CD4-positive, CD25-positive, alpha-beta regulatory T cell (primary cell): ENCODE measurements at regions not wholly inside any gene's neighbourhood (a gene's known extent, or its start where the extent isn't known, plus 50 kb on each side); places are given as distances from the start of the nearest gene placed in this dataset.
"Not testable (repeated sequence)": the region's sequence is repeated elsewhere in the genome, so short reads cannot be mapped to it uniquely, and the experiment has no call there.

Experiments used
- ATAC-seq, 2 donors: fragments of 150-1000 bp; cut with Tn5 transposase; one replicate each; pipeline ENCODE4 v1.10.0; 2021; ENCODE audit warnings: low read depth in 2 of 2, moderate number of reproducible peaks in 2 of 2, moderate library complexity in 1 of 2
- DNase-seq, 3 donors: peaks; one replicate each; pipeline versions ENCODE4 v3.0.0 to v3.0.0-alpha.2; 2012 to 2022; ENCODE audit warnings: mixed read lengths in 1 of 3
- H3K27ac ChIP-seq: one replicate; pipeline ENCODE4 v1.7.0; 2013; ENCODE audit warnings: mild to moderate bottlenecking, low read length; ENCODE audit not compliant: insufficient read depth, poor library complexity, severe bottlenecking
- H3K27me3 ChIP-seq: one replicate; pipeline ENCODE4 v1.7.0; 2013; ENCODE audit warnings: low read length; ENCODE audit not compliant: control insufficient read depth, insufficient read depth
- H3K36me3 ChIP-seq: one replicate; pipeline ENCODE4 v1.7.0; 2013; ENCODE audit warnings: mild to moderate bottlenecking, low read length, moderate library complexity; ENCODE audit not compliant: control insufficient read depth, insufficient read depth
- H3K4me1 ChIP-seq: 2 replicates; pipeline ENCODE4 v1.7.0; 2013; ENCODE audit warnings: mild to moderate bottlenecking, low read length; ENCODE audit not compliant: insufficient read depth, control insufficient read depth, poor library complexity, severe bottlenecking
- H3K4me3 ChIP-seq: one replicate; pipeline ENCODE4 v1.7.0; 2013; ENCODE audit warnings: low read depth, mild to moderate bottlenecking, low read length, moderate library complexity
- H3K9me3 ChIP-seq, 2 experiments: 1 replicate in 1 of 2; 2 replicates in 1 of 2; pipeline ENCODE4 v1.7.0; 2013; ENCODE audit warnings: low read length in 2 of 2, mild to moderate bottlenecking in 1 of 2, moderate library complexity in 1 of 2; ENCODE audit not compliant: control insufficient read depth in 2 of 2
- H3K27ac Mint-ChIP-seq, 3 donors: one replicate each; pipeline ENCODE4 v1.8.0; 2020 to 2022; ENCODE audit warnings: mild to moderate bottlenecking in 3 of 3, mixed read lengths in 3 of 3, moderate library complexity in 2 of 3
- H3K27me3 Mint-ChIP-seq: one replicate; pipeline ENCODE4 v1.8.0; 2022; ENCODE audit warnings: mild to moderate bottlenecking, mixed read lengths
- H3K36me3 Mint-ChIP-seq: one replicate; pipeline ENCODE4 v1.8.0; 2020; ENCODE audit warnings: mixed read lengths
- H3K4me1 Mint-ChIP-seq, 4 donors: one replicate each; pipeline ENCODE4 v1.8.0; 2020 to 2022; ENCODE audit warnings: mixed read lengths in 4 of 4, mild to moderate bottlenecking in 1 of 4
- H3K4me3 Mint-ChIP-seq, 4 donors: one replicate each; pipeline ENCODE4 v1.8.0; 2020 to 2022; ENCODE audit warnings: mild to moderate bottlenecking in 4 of 4, mixed read lengths in 4 of 4, moderate library complexity in 3 of 4
- H3K9me3 Mint-ChIP-seq, 7 donors: one replicate each; pipeline ENCODE4 v1.8.0; 2020 to 2022; ENCODE audit warnings: mixed read lengths in 7 of 7, mild to moderate bottlenecking in 3 of 7, moderate library complexity in 2 of 7

- ATAC-seq (no peak), DNase-seq (no peak)
Observed at GRCh38 chr9:21626493-21626892, 144.4 kb upstream of the IFNE start.

GRCh38 chr9:21628954-21629353, 146.8 kb upstream of the IFNE start:
- ATAC-seq, H3K27me3 ChIP-seq, DNase-seq, H3K36me3 Mint-ChIP-seq, H3K36me3 ChIP-seq, H3K4me3 ChIP-seq, H3K4me1 ChIP-seq, H3K4me1 Mint-ChIP-seq, H3K27ac Mint-ChIP-seq, H3K27ac ChIP-seq, H3K4me3 Mint-ChIP-seq, H3K9me3 Mint-ChIP-seq, H3K9me3 ChIP-seq: not testable (repeated sequence)
- peaks cover 18% of the 10 kb centered on the region for H3K27me3 Mint-ChIP-seq

More at GRCh38 chr9:21626493-21626892, 144.4 kb upstream of the IFNE start:
- Mint-ChIP-seq H3K9me3 (peaks cover 0 to 7% (median 1%) of the 10 kb centered on the region in 7 donors), H3K36me3 (no peaks in the 10 kb centered on the region), H3K4me3 (no peak overlapping the region), H3K27ac (no peak overlapping the region), H3K27me3 (peaks cover 13% of the 10 kb centered on the region), H3K4me1 (no peaks in the 10 kb centered on the region)
- H3K27me3 ChIP-seq = peaks cover 3% of the 10 kb centered on the region
- no peaks in the 10 kb centered on the region for H3K4me1 ChIP-seq
- H3K4me3 ChIP-seq = no peak overlapping the region
- H3K27ac ChIP-seq = no peak overlapping the region
- no peaks in the 10 kb centered on the region for H3K9me3 ChIP-seq
- H3K36me3 ChIP-seq = no peaks in the 10 kb centered on the region

GRCh38 chr9:21634951-21635350, 152.8 kb upstream of the IFNE start:
- DNase-seq (no peak), ATAC-seq (no peak)
- no peaks in the 10 kb centered on the region for H3K9me3 ChIP-seq
- H3K9me3 Mint-ChIP-seq = peaks cover 0 to 4% (median 0%) of the 10 kb centered on the region in 7 donors
- H3K27ac Mint-ChIP-seq = no peak overlapping the region
- H3K27me3 Mint-ChIP-seq = peaks cover 5% of the 10 kb centered on the region
- H3K4me3 Mint-ChIP-seq = no peak overlapping the region
- no peaks in the 10 kb centered on the region for H3K4me1 ChIP-seq
- no peaks in the 10 kb centered on the region for H3K27me3 ChIP-seq
- no peaks in the 10 kb centered on the region for H3K36me3 ChIP-seq
- no peak overlapping the region for H3K4me3 ChIP-seq
- H3K4me1 Mint-ChIP-seq = no peaks in the 10 kb centered on the region
- H3K27ac ChIP-seq = no peak overlapping the region
- no peaks in the 10 kb centered on the region for H3K36me3 Mint-ChIP-seq

- H3K4me3 ChIP-seq = no peak overlapping the region
- Mint-ChIP-seq H3K36me3 (no peaks in the 10 kb centered on the region), H3K4me1 (no peaks in the 10 kb centered on the region), H3K9me3 (peaks cover 0 to 2% (median 0%) of the 10 kb centered on the region in 7 donors), H3K4me3 (no peak overlapping the region), H3K27ac (no peak overlapping the region), H3K27me3 (peaks cover 11% of the 10 kb centered on the region)
- DNase-seq (no peak), ATAC-seq (no peak)
- H3K4me1 ChIP-seq = no peaks in the 10 kb centered on the region
- H3K27me3 ChIP-seq = no peaks in the 10 kb centered on the region
- no peak overlapping the region for H3K27ac ChIP-seq
- no peaks in the 10 kb centered on the region for H3K36me3 ChIP-seq
- H3K9me3 ChIP-seq = no peaks in the 10 kb centered on the region
Observed at GRCh38 chr9:21638104-21638503, 156.0 kb upstream of the IFNE start.

- Mint-ChIP-seq H3K36me3 (no peaks in the 10 kb centered on the region), H3K27ac (no peak overlapping the region), H3K9me3 (peaks cover 0 to 12% (median 5%) of the 10 kb centered on the region in 7 donors), H3K4me3 (no peak overlapping the region), H3K4me1 (no peaks in the 10 kb centered on the region), H3K27me3 (no peaks in the 10 kb centered on the region)
- H3K27ac ChIP-seq = no peak overlapping the region
- H3K27me3 ChIP-seq = no peaks in the 10 kb centered on the region
- H3K36me3 ChIP-seq = no peaks in the 10 kb centered on the region
- H3K9me3 ChIP-seq = no peaks in the 10 kb centered on the region
- no peak for DNase-seq
- H3K4me1 ChIP-seq = no peaks in the 10 kb centered on the region
- no peak for ATAC-seq
- no peak overlapping the region for H3K4me3 ChIP-seq
Observed at GRCh38 chr9:21653091-21653490, 149.3 kb upstream of the MTAP start.

- H3K36me3 ChIP-seq = no peaks in the 10 kb centered on the region
- Mint-ChIP-seq H3K27me3 (no peaks in the 10 kb centered on the region), H3K9me3 (peaks cover 0 to 7% (median 5%) of the 10 kb centered on the region in 7 donors), H3K27ac (no peak overlapping the region), H3K4me1 (no peaks in the 10 kb centered on the region), H3K36me3 (no peaks in the 10 kb centered on the region), H3K4me3 (no peak overlapping the region)
- no peaks in the 10 kb centered on the region for H3K4me1 ChIP-seq
- no peak overlapping the region for H3K4me3 ChIP-seq
- ATAC-seq (no peak), DNase-seq (no peak)
- H3K27me3 ChIP-seq = no peaks in the 10 kb centered on the region
- no peak overlapping the region for H3K27ac ChIP-seq
- no peaks in the 10 kb centered on the region for H3K9me3 ChIP-seq
Observed at GRCh38 chr9:21653589-21653988, 148.8 kb upstream of the MTAP start.

GRCh38 chr9:21656776-21657674, 145.4 kb upstream of the MTAP start:
- H3K36me3 Mint-ChIP-seq = no peaks in the 10 kb centered on the region
- no peak for ATAC-seq
- peaks cover 0 to 8% (median 0%) of the 10 kb centered on the region in 7 donors for H3K9me3 Mint-ChIP-seq
- DNase-seq = no peak
- no peaks in the 10 kb centered on the region for H3K27me3 Mint-ChIP-seq
- H3K27ac Mint-ChIP-seq = no peak overlapping the region
- Histone ChIP-seq H3K36me3 (no peaks in the 10 kb centered on the region), H3K9me3 (no peaks in the 10 kb centered on the region), H3K27ac (no peak overlapping the region), H3K4me1 (no peaks in the 10 kb centered on the region), H3K27me3 (no peaks in the 10 kb centered on the region), H3K4me3 (no peak overlapping the region)
- no peaks in the 10 kb centered on the region for H3K4me1 Mint-ChIP-seq
- no peak overlapping the region for H3K4me3 Mint-ChIP-seq
